ENCODE measurements at regions not wholly inside any gene's neighbourhood (a gene's known extent, or its start where the extent isn't known, plus 50 kb on each side); places are given as distances from the start of the nearest gene placed in this dataset.

DNA sequence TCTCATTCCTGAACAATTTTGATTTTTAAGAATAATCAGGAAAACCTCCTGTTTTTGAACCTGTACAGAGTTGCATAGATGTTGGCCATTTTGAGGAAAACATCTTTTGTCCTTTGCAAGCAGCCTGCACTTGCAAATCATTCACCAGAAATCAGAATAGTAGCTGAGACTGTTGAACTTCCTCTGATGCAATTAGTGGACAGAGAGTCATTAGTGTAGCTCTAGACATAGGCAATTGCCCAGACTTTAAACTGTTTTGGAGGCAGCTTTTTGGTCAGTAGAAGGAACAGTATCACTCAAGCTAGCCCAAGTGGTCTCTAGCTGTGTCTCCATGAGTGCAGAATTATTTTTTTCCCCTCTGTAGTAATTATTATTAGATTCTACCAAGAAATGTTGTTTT is 326.1 kb downstream of the PIK3C3 start:
- TF ChIP-seq POLR2A (IDR thresholded peaks at IDR 0.05) = no peak
- TF ChIP-seq, protein P1, sequence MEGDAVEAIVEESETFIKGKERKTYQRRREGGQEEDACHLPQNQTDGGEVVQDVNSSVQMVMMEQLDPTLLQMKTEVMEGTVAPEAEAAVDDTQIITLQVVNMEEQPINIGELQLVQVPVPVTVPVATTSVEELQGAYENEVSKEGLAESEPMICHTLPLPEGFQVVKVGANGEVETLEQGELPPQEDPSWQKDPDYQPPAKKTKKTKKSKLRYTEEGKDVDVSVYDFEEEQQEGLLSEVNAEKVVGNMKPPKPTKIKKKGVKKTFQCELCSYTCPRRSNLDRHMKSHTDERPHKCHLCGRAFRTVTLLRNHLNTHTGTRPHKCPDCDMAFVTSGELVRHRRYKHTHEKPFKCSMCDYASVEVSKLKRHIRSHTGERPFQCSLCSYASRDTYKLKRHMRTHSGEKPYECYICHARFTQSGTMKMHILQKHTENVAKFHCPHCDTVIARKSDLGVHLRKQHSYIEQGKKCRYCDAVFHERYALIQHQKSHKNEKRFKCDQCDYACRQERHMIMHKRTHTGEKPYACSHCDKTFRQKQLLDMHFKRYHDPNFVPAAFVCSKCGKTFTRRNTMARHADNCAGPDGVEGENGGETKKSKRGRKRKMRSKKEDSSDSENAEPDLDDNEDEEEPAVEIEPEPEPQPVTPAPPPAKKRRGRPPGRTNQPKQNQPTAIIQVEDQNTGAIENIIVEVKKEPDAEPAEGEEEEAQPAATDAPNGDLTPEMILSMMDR (IDR thresholded peaks at IDR 0.05) = no peak

Data from testis (tissue), 2 donors.